Erythroblast (primary cell): ENCODE measurements at regions not wholly inside any gene's neighbourhood (a gene's known extent, or its start where the extent isn't known, plus 50 kb on each side); places are given as distances from the start of the nearest gene placed in this dataset.

ENCODE experiments used
- DNase-seq, 2 experiments: peaks; one replicate each; lab custom pipeline; 2025; lab: John Stamatoyannopoulos, UW
- GATA1 ChIP-seq: IDR thresholded peaks from 2 replicates; pipeline ENCODE4 v1.6.1; 2011; ENCODE audit warnings: low read depth, mild to moderate bottlenecking, control low read depth, low read length, moderate library complexity
- POLR2A ChIP-seq: IDR thresholded peaks from 2 replicates; pipeline ENCODE4 v1.6.1; 2011; ENCODE audit warnings: mild to moderate bottlenecking, low read length

DNA sequence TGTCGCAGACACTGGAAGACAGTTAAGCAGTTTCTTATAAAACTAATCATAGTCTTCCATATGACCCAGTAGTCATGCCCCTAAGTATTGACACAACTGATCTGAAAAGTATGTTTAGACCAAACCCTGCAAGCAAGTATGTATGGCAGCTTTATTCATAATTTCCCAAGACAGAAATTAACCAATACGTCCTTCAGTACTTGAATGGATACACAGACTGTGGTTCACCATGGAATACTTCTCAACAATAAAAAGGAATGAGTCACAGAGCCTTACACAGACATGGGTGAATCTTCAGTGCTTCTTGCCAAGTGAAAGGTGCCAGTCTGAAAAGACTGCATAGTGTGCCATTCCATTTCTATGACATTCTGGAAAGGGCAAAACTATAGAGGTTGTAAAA is 50.2 kb upstream of the AKR1E2 start:
- no peak for TF ChIP-seq POLR2A
- TF ChIP-seq GATA1: no peak
- no peak for DNase-seq

DNA sequence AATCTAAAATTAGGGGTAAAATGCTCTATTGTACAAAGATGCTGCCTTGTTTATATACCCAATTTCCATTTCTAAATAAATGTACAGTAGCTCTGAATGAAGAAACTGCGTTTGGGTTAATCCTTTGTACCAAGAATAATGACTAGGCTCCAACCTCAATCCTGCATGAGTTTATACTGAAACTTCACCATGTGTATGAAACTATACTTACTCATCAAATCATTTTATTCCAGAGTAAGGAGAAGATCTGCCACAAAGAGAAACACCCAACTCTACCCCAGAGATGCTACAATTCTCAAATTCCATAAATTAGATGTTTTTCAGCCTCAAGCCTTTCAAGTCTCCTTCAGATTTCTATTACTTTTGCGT is 53.8 kb upstream of the AKR1E2 start:
- TF ChIP-seq GATA1 (no peak), POLR2A (no peak)
- no peak for DNase-seq

DNA sequence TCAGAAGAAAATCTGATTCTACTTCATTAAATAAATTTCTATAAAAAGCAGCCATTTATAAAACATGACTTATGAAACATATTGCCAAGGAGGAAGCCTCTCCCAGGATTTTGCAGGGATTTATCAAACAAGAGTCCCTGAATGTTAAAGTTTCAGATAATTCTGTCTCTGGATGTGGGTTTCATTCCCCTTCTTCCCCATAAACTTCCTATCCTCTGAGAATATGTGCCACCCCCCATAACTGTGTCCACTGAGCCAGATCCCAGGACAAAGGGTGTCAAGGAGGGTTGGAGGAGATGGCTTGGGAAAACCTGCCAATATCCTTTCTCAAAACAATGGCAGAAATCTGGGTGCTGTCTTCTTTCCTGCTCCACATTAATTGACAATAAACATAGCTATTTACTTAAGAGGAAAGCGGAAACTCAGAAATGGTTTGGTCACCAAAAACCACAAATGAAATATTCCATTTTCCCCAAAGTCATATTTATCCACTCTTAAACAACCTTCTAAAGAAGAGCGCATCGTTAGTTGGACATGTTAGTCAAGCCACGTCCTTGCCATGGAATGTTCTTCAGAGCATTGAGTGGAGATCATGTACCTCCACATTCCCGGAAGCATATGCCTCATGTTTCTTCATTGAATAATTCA is 54.3 kb upstream of the AKR1E2 start:
- DNase-seq: no peak

GRCh38 chr10:4770801-4771553 is 55.0 kb upstream of the AKR1E2 start:
- peak in 1 of 2 experiments; percentile 15 for DNase-seq
- TF ChIP-seq GATA1 (no peak), POLR2A (no peak)

More for the DNA sequence above, 54.3 kb upstream of the AKR1E2 start:
- no peak for TF ChIP-seq GATA1

DNA sequence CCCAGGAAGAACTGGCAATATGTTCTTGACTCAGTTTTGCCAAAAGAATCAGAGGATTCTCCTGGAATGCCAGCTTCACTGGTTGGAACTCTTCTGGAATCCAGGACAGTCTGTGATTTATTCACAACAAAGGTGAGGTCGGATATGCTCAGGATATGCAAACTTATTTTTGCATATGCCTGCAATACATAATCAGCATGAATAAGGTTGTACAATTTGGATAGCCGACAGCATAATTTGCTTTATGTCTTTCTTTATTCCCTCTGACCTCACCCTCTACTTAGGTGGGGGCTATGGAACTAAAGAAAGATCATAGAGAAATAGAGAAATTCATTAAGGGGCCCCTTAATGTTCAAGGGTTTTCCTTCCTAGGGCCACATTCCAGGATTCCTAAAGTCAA is 57.6 kb upstream of the AKR1E2 start:
- TF ChIP-seq POLR2A: no peak
- no peak for TF ChIP-seq GATA1

DNA sequence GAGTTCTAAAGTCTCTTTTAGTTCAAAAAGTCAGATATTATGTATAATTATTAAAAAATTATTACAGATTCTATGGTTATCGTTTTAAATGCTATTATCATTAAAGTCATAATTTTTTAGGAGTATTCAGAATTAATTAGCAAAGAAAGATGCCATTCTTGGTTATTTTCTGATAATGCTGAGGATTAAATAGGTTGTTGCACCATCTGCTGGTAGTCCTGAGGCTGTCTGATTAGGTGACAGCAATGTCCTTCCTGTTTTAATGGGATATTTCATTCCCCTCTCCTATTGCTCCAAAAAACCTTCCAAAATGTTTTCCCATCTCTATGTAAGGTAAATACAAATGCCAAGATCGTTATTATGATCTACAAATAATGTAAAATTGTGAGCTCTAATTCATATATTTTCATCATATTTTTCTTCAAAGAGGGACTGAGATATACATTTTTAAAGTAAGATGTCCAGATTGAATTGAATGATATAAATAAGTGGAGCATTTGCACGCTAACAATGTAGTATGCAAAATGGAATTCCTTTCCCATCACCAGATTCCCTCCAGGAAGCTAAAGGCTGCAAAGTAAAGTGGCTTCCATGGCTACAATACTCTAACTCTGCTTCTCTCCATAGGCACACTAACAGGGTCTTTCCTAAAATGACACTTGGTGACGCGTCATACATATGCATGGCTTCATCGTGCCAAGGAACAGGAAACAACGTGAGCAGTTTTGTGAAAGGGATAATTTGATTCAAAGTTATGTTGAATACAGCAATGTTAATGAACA is 58.8 kb upstream of the AKR1E2 start:
- DNase-seq: peak in 1 of 2 experiments; percentile 31
- TF ChIP-seq POLR2A (no peak), GATA1 (no peak)

More for the DNA sequence above, 57.6 kb upstream of the AKR1E2 start:
- DNase-seq: no peak

DNA sequence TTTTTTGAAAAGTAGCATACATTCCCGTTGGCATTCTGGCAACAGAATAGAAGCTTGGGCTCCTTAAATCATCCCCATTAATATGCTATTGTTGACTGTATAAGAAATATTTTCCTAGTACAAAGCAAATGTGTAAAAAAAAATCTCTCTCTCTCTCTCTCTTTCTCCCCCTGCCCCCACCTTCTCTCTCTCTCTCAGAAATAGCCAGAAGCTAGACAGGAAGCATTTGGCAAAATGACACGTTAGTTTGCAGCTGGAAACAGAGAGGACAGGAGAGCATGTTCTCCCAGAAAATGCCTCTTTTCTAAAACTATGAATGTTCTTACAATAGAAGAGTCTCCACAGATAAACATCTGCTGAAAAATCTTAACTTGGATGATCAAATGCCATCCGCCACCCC is 59.6 kb upstream of the AKR1E2 start:
- no peak for DNase-seq

GRCh38 chr10:4765428-4765827 is 60.6 kb upstream of the AKR1E2 start:
- TF ChIP-seq GATA1: no peak
- TF ChIP-seq POLR2A: no peak
- DNase-seq: no peak

More for the DNA sequence above, 59.6 kb upstream of the AKR1E2 start:
- TF ChIP-seq GATA1 (no peak), POLR2A (no peak)

DNA sequence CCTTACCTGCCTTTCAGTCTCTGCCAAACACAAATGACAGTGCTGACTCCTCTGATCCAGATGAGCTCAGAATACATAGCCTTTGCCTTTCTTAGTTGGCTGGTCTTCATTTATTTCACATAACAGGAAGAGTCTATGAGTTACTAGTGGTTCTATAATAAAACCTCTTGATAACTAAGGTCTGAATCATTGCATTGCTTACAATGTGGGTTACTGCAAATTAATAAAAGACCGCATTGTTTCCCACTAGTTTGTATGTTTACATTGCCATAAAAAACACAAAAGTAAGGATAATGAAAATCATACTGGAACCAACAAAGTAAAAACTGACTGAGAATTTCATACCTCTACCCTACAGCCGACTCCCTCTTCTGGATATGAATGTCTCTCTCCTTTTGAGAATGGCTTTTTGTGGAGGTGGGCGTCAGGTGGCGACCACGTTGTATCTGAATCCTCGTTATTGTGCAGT is 62.0 kb upstream of the AKR1E2 start:
- DNase-seq: no peak
- no peak for TF ChIP-seq GATA1
- TF ChIP-seq POLR2A: no peak

- DNase-seq: no peak
- TF ChIP-seq GATA1: no peak
Measured at GRCh38 chr10:4763513-4763912, 62.5 kb upstream of the AKR1E2 start.

GRCh38 chr10:4758256-4758655 is 67.8 kb upstream of the AKR1E2 start:
- DNase-seq: no peak
- no peak for TF ChIP-seq GATA1
- no peak for TF ChIP-seq POLR2A

DNA sequence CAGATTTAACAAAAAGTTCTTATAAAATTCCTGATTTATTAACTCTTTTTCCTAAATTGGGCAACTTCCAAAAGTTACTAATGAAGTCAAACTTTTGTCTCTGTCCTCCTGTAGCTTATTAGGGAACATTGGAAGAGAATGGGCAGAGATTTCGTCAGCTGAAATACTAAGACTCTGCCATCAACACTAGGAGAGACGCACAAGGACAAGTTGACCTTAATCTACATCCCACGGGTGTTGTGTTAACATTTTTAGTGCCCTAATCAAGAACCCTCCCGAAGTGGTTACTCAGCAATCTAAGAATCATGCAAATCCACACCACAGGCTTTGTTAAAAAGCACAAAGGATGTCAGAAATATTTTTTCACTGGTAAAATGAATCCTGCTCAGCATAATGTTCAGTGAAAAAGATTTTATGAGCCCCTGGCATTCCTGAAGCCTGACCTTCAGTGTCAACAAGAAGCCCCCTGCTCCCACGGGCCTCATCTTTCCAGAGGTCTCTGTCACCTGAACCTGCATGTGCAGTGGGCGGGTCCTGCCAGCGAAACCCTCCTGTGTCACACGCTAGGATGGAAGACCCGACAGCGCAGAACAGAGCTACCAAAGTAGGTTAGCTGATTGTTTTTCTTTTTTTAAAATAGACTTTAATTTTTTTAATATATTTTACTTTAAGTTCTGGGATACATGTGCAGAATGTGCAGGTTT is 70.6 kb upstream of the AKR1E2 start:
- DNase-seq: no peak

DNA sequence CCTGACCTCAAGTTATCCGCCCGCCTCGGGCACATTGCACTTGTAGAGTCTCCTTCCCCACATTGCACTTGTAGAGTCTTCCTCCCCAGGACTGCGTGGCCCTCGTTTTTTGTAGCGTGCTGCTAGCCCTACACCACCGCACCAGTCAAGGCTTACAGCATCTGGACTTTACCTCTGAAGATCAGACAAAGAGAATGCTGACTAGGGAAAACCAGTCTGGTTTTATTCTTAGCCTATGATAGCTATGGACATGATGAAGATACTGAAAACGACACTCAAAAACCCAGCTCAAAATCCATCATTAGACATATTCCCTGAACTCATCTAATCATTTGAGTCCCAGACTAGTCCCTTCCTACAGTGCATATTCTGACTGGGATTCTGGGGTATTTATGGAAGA is 71.9 kb upstream of the AKR1E2 start:
- no peak for TF ChIP-seq GATA1
- TF ChIP-seq POLR2A: no peak
- DNase-seq: no peak

More for the DNA sequence above, 70.6 kb upstream of the AKR1E2 start:
- TF ChIP-seq GATA1 (no peak), POLR2A (no peak)
